Left renal pelvis (tissue), 4 donors: ENCODE measurements at regions not wholly inside any gene's neighbourhood (a gene's known extent, or its start where the extent isn't known, plus 50 kb on each side); places are given as distances from the start of the nearest gene placed in this dataset.
"Not testable (repeated sequence)": the region's sequence is repeated elsewhere in the genome, so short reads cannot be mapped to it uniquely, and the experiment has no call there.

Experiments
- DNase-seq, 4 donors: peaks; one replicate each; pipeline ENCODE4 v3.0.0-alpha.2; 2013; ENCODE audit warnings: low read depth in 4 of 4, low spot score in 3 of 4

DNA sequence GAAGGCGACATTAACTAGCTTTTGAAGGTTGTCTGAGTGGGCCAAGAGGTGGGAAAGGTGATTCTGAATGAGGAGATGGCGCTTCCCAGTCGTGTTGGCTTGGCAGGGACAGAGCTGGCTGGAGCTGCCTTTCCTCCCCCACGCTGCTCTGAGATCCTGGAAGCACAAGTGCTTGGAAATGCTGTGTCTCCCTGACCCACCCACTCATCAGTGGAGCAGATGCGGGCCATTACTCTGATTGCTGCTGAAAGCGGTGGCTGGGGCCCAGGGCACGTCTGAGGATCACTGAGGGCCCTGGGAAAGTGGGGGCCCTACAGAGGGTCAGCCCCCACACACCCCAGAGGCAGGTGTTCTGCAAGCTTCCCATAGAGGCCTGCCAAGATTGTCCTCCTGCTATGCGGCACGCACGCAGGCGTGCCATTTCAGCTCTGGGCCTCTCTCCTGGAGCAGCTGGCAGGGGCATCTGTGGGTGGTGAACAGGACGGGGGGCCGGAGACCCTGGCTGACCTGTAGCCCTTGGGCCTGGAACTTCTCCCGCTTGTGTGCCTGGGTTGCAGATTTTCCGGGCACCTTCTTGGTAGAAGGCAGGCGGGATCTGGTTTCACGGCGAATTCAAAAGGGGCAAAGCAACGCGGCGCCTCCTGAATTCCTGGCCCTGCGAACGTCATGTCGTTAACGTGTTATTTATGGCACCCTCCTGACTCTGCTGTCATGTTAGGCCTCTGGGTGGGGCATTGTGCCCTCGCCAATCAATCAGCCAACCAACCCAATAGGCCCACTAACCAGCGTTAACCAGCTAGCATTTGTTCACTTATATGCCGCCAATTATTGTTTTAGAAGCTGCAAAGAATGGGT lies 133.8 kb upstream of the TBX3 start:
- peak in 1 of 4 donors; percentile 29 for DNase-seq

DNA sequence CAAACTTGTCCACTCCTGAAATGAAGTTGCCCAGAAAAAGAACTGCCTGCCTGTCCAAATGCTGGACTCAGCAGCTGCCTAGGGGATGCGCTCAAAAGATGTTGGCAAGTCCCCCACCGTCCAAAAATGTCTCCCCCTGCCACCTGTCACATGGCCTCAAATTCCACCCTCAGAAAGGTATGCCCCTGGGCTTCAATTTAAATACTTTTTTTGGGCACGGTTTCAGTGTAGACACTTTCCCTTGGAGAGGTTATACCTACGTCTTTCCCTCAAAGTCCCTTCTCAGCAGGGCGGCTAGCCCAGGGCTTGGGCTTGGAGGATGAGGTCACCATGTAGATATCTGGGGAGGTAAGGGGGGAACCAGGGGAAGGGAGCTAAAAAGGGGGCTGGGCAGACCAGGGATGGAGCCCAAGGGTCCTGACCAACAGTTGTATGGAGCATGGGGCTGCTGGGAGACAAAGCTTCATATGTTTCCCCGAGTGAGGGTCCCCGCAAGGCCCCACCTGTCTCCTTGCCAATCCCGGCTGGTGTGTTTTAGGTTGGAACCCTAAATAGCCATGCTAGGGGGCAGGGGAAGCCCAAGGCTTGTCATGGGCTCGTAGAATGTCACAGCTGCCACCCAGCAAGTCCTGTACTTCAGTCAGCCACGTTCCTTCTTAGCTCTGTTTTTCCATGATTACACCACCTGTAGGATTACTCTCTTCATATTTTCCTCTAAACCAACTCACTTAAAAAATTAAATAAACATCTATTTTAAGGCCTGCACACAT lies 131.2 kb upstream of the TBX3 start:
- DNase-seq, result no peak

- DNase-seq, result peak in 1 of 4 donors; percentile 28
Measured at GRCh38 chr12:114812858-114813761, 129.1 kb upstream of the TBX3 start.

- no peak for DNase-seq
Measured at GRCh38 chr12:114812384-114812783, 128.4 kb upstream of the TBX3 start.

GRCh38 chr12:114809097-114809496 lies 125.1 kb upstream of the TBX3 start:
- no peak for DNase-seq

DNA sequence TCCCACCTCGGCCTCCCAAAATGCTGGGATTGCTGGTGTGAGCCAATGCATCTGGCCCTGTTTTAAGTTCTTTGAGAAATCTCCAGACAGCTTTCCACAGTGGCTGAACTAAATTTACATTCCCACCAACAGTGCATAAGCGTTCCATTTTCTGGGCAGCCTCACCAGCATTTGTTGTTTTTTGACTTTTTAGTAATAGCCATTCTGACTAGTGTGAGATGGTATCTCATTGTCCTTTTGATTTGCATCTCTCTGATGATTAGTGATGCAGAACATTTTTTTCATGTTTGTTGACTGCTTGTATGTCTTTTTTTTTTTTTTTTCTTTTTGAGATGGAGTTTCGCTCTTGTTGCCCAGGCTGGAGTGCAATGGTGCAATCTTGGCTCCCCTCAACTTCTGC lies 117.4 kb upstream of the TBX3 start:
- not testable (repeated sequence) for DNase-seq

- not testable (repeated sequence) for DNase-seq
Measured at GRCh38 chr12:114800566-114800965, 116.6 kb upstream of the TBX3 start.

GRCh38 chr12:114799574-114800487 lies 115.9 kb upstream of the TBX3 start:
- no peak for DNase-seq

DNA sequence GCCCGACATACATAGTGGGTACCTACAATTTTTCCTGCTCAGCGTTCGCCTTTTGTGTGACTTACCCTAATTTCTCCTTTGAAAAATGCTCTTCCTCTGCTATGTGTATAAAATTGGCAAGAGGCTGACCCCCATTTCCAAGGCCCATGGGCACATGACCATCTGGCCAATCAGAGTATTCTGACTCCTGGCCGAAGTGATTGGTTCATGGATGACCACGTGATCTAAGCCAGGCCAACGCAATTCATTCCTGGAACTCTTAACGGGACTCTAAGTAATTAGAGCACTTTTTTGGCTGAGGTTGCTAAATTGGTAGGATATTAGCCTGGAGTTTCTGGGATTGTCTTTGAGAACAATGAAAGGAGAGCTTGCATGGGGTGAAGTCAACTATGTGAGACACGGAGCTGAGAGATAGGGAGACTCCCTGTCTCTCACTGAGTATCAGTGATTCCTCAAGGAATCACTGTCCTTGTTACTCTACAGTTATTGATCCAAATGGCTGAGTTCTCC lies 110.1 kb upstream of the TBX3 start:
- no peak for DNase-seq

DNA sequence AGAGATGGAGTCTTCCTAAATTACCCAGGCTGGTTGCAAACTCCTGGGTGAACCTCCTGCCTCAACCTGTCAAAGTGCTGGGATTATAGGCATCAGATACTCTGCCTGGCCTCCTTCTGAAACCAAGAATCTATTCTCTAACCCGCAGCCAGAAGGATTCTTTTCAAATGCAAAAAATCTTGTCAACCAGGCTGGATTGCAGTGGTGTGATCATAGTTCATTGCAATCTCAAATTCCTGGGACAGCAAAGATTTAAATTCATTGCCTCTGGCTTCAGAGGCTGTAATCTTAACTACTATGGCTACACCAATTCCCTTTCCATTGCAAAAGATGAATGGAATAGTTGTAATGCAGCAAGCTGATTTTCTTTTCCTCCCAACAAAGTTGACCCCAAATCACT lies 106.3 kb upstream of the TBX3 start:
- no peak for DNase-seq

GRCh38 chr12:114789821-114790220 lies 105.8 kb upstream of the TBX3 start:
- DNase-seq, result no peak

- DNase-seq, result no peak
Measured at GRCh38 chr12:114789276-114789675, 105.3 kb upstream of the TBX3 start.

DNA sequence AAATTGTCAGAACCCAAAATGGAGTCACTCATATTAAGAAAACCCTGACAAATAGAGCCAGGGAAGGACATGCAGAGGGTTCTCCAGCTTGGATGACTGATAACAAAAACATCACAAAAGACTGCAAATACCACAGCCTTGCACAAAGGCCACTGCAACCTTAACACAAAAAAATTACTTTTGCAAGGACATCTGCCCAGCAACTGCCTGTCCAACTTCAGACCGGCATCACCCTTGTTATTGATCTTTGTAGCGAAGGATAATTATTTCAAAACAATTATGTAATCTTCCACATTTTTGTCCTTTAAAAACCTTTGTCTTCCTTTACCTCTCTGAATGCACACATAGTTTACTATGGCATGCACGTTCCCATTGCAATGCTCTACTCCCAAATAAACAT lies 100.6 kb upstream of the TBX3 start:
- no peak for DNase-seq

DNA sequence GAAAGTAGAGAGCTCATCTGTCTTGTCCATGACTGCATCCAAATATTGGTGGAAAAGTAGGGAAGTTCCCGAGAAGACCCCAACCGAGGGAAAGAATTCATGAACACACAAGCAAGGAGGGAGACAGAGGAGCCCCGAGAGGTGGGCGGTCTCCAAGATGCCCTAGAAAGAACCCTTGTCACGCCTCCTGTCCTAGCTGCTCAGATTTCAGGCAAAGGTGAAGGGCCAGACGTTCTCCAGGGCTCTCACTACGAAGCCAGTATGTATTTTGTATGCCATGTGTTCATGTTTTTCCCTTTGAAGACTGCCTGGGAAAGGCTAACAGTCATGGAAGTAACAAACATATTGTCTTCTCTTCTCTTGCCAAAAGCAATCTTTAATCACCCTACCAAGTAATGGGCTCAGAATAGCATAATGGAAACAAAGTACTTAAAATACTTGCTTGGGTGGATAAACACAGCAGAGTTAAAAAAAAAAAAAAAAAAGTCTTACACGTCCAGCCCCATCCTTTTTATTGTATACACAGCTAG lies 99.2 kb upstream of the TBX3 start:
- no peak for DNase-seq

DNA sequence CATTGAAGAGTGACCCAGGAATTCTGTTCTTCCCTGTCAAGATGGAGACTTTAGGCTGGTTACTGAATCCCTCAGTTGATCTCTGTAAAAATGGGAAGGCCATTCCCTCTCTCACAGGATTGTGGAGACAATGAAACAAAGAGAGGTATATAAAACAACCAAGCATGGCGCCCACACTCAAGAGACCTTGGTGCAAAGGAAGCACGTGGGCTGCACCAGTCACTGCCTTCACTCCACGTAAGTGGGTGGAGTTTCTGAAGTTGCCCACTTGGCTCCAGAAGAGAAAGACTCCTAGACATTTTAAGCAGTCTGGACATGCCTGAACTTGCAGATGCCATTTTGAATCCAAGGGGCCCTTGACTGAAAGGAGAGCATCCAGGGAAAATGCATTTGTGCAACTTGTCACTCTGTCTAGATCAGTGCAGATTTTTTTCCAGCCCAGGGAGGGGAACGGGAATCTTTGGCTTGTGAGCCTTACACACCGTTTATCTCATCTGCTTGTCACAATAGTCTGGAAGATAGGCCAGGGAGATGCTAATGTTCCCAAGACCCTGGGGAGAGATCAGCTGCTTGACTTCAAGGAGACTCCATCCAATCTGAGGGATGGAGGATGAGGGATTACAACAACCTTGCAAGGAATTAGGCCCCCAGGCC lies 96.9 kb upstream of the TBX3 start:
- DNase-seq, result no peak

DNA sequence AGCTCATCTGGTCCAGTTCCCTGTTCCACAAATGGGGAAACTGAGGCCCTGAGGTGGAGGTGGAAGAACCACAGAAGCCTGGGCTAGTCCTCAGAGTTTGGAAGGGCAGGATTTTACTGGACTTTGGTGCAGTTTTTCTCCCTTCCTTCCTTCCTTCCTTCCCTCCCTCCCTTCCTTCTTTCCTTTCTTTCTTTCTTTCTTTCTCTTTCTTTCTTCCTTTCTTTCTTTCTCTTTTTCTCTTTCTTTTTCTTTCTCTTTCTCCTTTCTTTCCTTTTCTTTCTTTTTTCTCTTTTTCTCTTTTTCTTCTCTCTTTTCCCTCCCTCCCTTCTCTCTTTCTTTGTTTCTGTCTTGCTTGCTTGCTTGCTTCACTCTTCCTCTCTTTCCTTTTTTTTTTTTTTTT lies 95.7 kb upstream of the TBX3 start:
- DNase-seq, result no peak

GRCh38 chr12:114779186-114779585 lies 95.2 kb upstream of the TBX3 start:
- no peak for DNase-seq

DNA sequence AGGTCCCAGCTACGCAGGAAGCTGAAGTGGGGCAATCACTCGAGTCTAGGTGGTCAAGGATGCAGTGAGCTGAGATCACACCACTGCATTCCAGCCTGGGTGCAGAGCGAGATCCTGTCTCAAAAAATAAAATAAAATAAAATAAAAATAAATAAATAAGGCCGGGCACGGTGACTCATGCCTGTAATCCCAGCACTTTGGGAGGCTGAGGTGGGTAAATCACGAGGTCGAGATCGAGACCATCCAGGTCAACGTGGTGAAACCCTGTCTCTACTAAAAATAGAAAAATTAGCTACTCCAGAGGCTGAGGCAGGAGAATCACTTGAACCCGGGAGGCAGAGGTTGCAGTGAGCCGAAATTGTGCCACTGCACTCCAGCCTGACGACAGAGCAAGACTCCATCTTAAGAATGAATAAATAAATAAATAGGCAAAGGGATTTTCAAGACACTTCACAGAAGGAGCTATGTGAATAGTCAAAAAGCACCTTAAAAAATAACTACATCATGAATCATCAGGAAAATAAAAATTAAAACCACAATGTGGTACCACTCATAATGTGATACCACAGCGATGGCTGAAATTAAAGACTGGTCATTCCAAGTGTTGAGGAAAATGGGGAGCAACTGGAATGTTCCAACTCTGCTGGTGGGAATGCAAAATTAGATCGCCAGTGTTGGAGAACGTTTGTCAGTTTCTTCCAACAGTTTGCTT lies 92.9 kb upstream of the TBX3 start:
- no peak for DNase-seq
